ENCODE measurements at regions not wholly inside any gene's neighbourhood (a gene's known extent, or its start where the extent isn't known, plus 50 kb on each side); places are given as distances from the start of the nearest gene placed in this dataset.

- FAIRE-seq (no peak), ATAC-seq (no peak), DNase-seq (ENCODE audit: low read depth in 1 of 2, low spot score in 1 of 2) (no peak)
- no peaks in the 10 kb centered on the region for H3K4me1 ChIP-seq
- WGBS (ENCODE audit: missing lambda C conversion rate) = 18% methylated on average over 9 of the region's 9 CpGs
- H3K4me2 ChIP-seq = no peak overlapping the region
- TF ChIP-seq MAFK (IDR thresholded peaks at IDR 0.05; ENCODE audit: partially characterized antibody) (no peak), CHD4 (IDR thresholded peaks at IDR 0.05; ENCODE audit: borderline replicate concordance) (no peak), FOSB (CRISPR knock-in tag; IDR thresholded peaks at IDR 0.05) (no peak), HES2 (IDR thresholded peaks at IDR 0.05) (no peak), CHD2 (IDR thresholded peaks at IDR 0.05; ENCODE audit: low read length, partially characterized antibody) (no peak), PHF8 (IDR thresholded peaks at IDR 0.05; ENCODE audit: borderline replicate concordance, low read depth) (no peak), MYC (IDR thresholded peaks at IDR 0.05; ENCODE audit: borderline replicate concordance, low read length) (no peak), NPAS2 (CRISPR knock-in tag; IDR thresholded peaks at IDR 0.05; ENCODE audit: borderline replicate concordance) (no peak), POLR2A (IDR thresholded peaks at IDR 0.05; ENCODE audit: low read length) (no peak), RCOR1 (IDR thresholded peaks at IDR 0.05; ENCODE audit: low read depth, low read length) (no peak), CBX2 (IDR thresholded peaks at IDR 0.05; ENCODE audit: borderline replicate concordance, low read depth) (no peak), RFX5 (IDR thresholded peaks at IDR 0.05) (no peak), NR3C1 (IDR thresholded peaks at IDR 0.05) (no peak), GATA3 (IDR thresholded peaks at IDR 0.05; ENCODE audit: borderline replicate concordance) (no peak), KDM1A (IDR thresholded peaks at IDR 0.05; ENCODE audit: low read depth) (no peak), HOXB13 (CRISPR knock-in tag; IDR thresholded peaks at IDR 0.05; ENCODE audit: low read depth) (no peak), ELK1 (IDR thresholded peaks at IDR 0.05; ENCODE audit: low read depth, low read length) (no peak), RAD21 (conservative IDR thresholded peaks at IDR 0.05 in 1 of 2, IDR thresholded peaks at IDR 0.05 in 1 of 2) (no peak), ATOH8 (CRISPR knock-in tag; IDR thresholded peaks at IDR 0.05; ENCODE audit: low read depth) (no peak), CBX8 (IDR thresholded peaks at IDR 0.05) (no peak)
- H3K9me3 ChIP-seq = no peaks in the 10 kb centered on the region
- ChIA-PET POLR2A (no interaction called here), CTCF (no interaction called here)
- no peak overlapping the region for H3K27ac ChIP-seq
- no peak overlapping the region for H3K4me3 ChIP-seq
These were observed 648.0 kb downstream of the IRX1 start for GRCh38 chr5:4243479-4244264.

GRCh38 chr5:4244306-4244705, 648.7 kb downstream of the IRX1 start:
- Histone ChIP-seq H3K4me1 (no peaks in the 10 kb centered on the region), H3K27ac (no peak overlapping the region), H3K9me3 (no peaks in the 10 kb centered on the region), H3K4me3 (no peak overlapping the region), H3K4me2 (no peak overlapping the region)
- whole genome bisulfite sequencing (ENCODE audit: missing lambda C conversion rate) = 48% methylated on average over 9 of the region's 9 CpGs
- ATAC-seq (no peak), FAIRE-seq (no peak), DNase-seq (ENCODE audit: low read depth in 1 of 2, low spot score in 1 of 2) (no peak)
- POLR2A ChIA-PET = no interaction called here
- CTCF ChIA-PET = no interaction called here
- TF ChIP-seq MAX (IDR thresholded peaks at IDR 0.05) (no peak), CHD4 (IDR thresholded peaks at IDR 0.05; ENCODE audit: borderline replicate concordance) (no peak), MAFK (IDR thresholded peaks at IDR 0.05; ENCODE audit: partially characterized antibody) (no peak), TFCP2L1 (CRISPR knock-in tag; IDR thresholded peaks at IDR 0.05) (no peak), ZSCAN20 (CRISPR knock-in tag; IDR thresholded peaks at IDR 0.05) (no peak), MAZ (IDR thresholded peaks at IDR 0.05; ENCODE audit: borderline replicate concordance, low read depth, low read length) (no peak), ZFP36 (IDR thresholded peaks at IDR 0.05; ENCODE audit: borderline replicate concordance, partially characterized antibody) (no peak), HMGXB4 (CRISPR knock-in tag; IDR thresholded peaks at IDR 0.05; ENCODE audit: borderline replicate concordance) (no peak), HOXA7 (CRISPR knock-in tag; IDR thresholded peaks at IDR 0.05) (no peak), EHMT2 (IDR thresholded peaks at IDR 0.05; ENCODE audit: low read depth) (no peak), EHF (CRISPR knock-in tag; IDR thresholded peaks at IDR 0.05) (no peak), RFX5 (IDR thresholded peaks at IDR 0.05) (no peak), REST (IDR thresholded peaks at IDR 0.05) (no peak), CEBPB (IDR thresholded peaks at IDR 0.05) (no peak), RAD21 (conservative IDR thresholded peaks at IDR 0.05 in 1 of 2, IDR thresholded peaks at IDR 0.05 in 1 of 2) (no peak)
